WTC11 (cell line): ENCODE measurements at regions not wholly inside any gene's neighbourhood (a gene's known extent, or its start where the extent isn't known, plus 50 kb on each side); places are given as distances from the start of the nearest gene placed in this dataset.
A peak's percentile ranks its signal among the peaks of the same experiment; 100 is the strongest.

Source experiments
- ATAC-seq: fragments of 200-7000 bp; cut with Tn5 transposase; 2 replicates; pipeline ENCODE4 v1.10.0; 2021; ENCODE audit warnings: mild to moderate bottlenecking, moderate library complexity
- CTCF ChIA-PET: fragments of 300-600 bp; sonication (Branson Sonifier 250); formaldehyde crosslinking; loops from one replicate; lab custom pipeline; 2021; ENCODE audit warnings: antibody characterized with exemption; lab: Charles Lee
- POLR2A ChIA-PET: fragments of 350-600 bp; sonication (Branson Sonifier 250); formaldehyde crosslinking; loops from one replicate; lab custom pipeline; 2021; ENCODE audit warnings: antibody characterized with exemption; lab: Charles Lee
- DNase-seq: peaks from one replicate; pipeline ENCODE4 v3.0.0; 2021; ENCODE audit warnings: low spot score
- H3K27ac Mint-ChIP-seq: 2 replicates; pipeline ENCODE4 v1.8.0; 2021; ENCODE audit warnings: mixed read lengths
- H3K27me3 Mint-ChIP-seq: 2 replicates; pipeline ENCODE4 v1.8.0; 2021; ENCODE audit warnings: low read depth, mild to moderate bottlenecking, moderate library complexity, mixed read lengths
- H3K36me3 Mint-ChIP-seq: 2 replicates; pipeline ENCODE4 v1.8.0; 2021; ENCODE audit warnings: mixed read lengths
- H3K4me1 Mint-ChIP-seq: 2 replicates; pipeline ENCODE4 v1.8.0; 2022; ENCODE audit warnings: mixed read lengths
- H3K4me3 Mint-ChIP-seq: 2 replicates; pipeline ENCODE4 v1.8.0; 2021; ENCODE audit warnings: mild to moderate bottlenecking, moderate library complexity, mixed read lengths
- H3K9me3 Mint-ChIP-seq: 2 replicates; pipeline ENCODE4 v1.8.0; 2021; ENCODE audit warnings: mixed read lengths
- ARID4B ChIP-seq: sonication (generic); formaldehyde crosslinking; IDR thresholded peaks from 2 replicates; pipeline ENCODE4 v1.8.0; 2023; ENCODE audit warnings: missing genetic modification reagents, mild to moderate bottlenecking, borderline replicate concordance
- ATF1 ChIP-seq: sonication (generic); formaldehyde crosslinking; IDR thresholded peaks from 2 replicates; pipeline ENCODE4 v1.8.1; 2023; ENCODE audit warnings: mild to moderate bottlenecking, moderate library complexity, missing genetic modification reagents
- CDX4 ChIP-seq: fragments of 250-450 bp; sonication (Bioruptor Pico); IDR thresholded peaks from 2 replicates; pipeline ENCODE4 v1.9.0; 2021; ENCODE audit warnings: moderate library complexity, mild to moderate bottlenecking, inconsistent platforms, borderline replicate concordance
- ELF4 ChIP-seq: sonication (generic); formaldehyde crosslinking; IDR thresholded peaks from 2 replicates; pipeline ENCODE4 v1.8.1; 2022; ENCODE audit warnings: low read depth, mild to moderate bottlenecking, moderate library complexity, missing genetic modification reagents
- ETV6 ChIP-seq: sonication (generic); formaldehyde crosslinking; IDR thresholded peaks from 2 replicates; pipeline ENCODE4 v1.8.1; 2022; ENCODE audit warnings: mild to moderate bottlenecking, missing genetic modification reagents
- GRHL2 ChIP-seq: fragments of 250-450 bp; sonication (Bioruptor Pico); IDR thresholded peaks from 2 replicates; pipeline ENCODE4 v1.8.0; 2022; ENCODE audit warnings: mild to moderate bottlenecking, moderate library complexity; ENCODE audit not compliant: insufficient replicate concordance, severe bottlenecking
- MYBL2 ChIP-seq: sonication (generic); formaldehyde crosslinking; IDR thresholded peaks from 2 replicates; pipeline ENCODE4 v1.8.1; 2023; ENCODE audit warnings: mild to moderate bottlenecking, moderate library complexity, missing genetic modification reagents
- NFATC4 ChIP-seq: fragments of 250-450 bp; sonication (Bioruptor Pico); IDR thresholded peaks from 2 replicates; pipeline ENCODE4 v1.9.0; 2021; ENCODE audit warnings: mild to moderate bottlenecking
- NR2C2 ChIP-seq: sonication (generic); formaldehyde crosslinking; IDR thresholded peaks from 2 replicates; pipeline ENCODE4 v1.8.0; 2022; ENCODE audit warnings: mild to moderate bottlenecking, missing genetic modification reagents
- NR3C1 ChIP-seq: sonication (generic); formaldehyde crosslinking; conservative IDR thresholded peaks from 2 replicates; pipeline ENCODE4 v1.8.1; 2023; ENCODE audit warnings: low read depth, mild to moderate bottlenecking, missing genetic modification reagents
- PREB ChIP-seq: sonication (generic); formaldehyde crosslinking; IDR thresholded peaks from 2 replicates; pipeline ENCODE4 v1.8.1; 2022; ENCODE audit warnings: mild to moderate bottlenecking, missing genetic modification reagents, moderate library complexity, borderline replicate concordance
- RELA ChIP-seq: sonication (generic); formaldehyde crosslinking; IDR thresholded peaks from 2 replicates; pipeline ENCODE4 v1.8.1; 2022; ENCODE audit warnings: missing genetic modification reagents, mild to moderate bottlenecking, borderline replicate concordance
- SMAD3 ChIP-seq: sonication (generic); formaldehyde crosslinking; IDR thresholded peaks from 2 replicates; pipeline ENCODE4 v1.8.0; 2022; ENCODE audit warnings: missing genetic modification reagents, mild to moderate bottlenecking, borderline replicate concordance
- TCF7 ChIP-seq: sonication (generic); formaldehyde crosslinking; IDR thresholded peaks from 2 replicates; pipeline ENCODE4 v1.8.0; 2022; ENCODE audit warnings: mild to moderate bottlenecking, low read depth, missing genetic modification reagents, moderate library complexity
- USF1 ChIP-seq: sonication (generic); formaldehyde crosslinking; IDR thresholded peaks from 2 replicates; pipeline ENCODE4 v1.8.0; 2022; ENCODE audit warnings: mild to moderate bottlenecking, missing genetic modification reagents
- ZNF121 ChIP-seq: sonication (generic); formaldehyde crosslinking; IDR thresholded peaks from 2 replicates; pipeline ENCODE4 v1.8.0; 2023; ENCODE audit warnings: missing genetic modification reagents
- ZNF396 ChIP-seq: fragments of 250-450 bp; sonication (Bioruptor Pico); IDR thresholded peaks from 2 replicates; pipeline ENCODE4 v1.8.0; 2021; ENCODE audit warnings: mild to moderate bottlenecking, moderate library complexity, borderline replicate concordance
- ZNF671 ChIP-seq: fragments of 250-450 bp; sonication (Bioruptor Pico); IDR thresholded peaks from 2 replicates; pipeline ENCODE4 v1.8.0; 2021; ENCODE audit warnings: mild to moderate bottlenecking
- TF ChIP-seq, protein P1 (sequence below): sonication (generic); formaldehyde crosslinking; conservative IDR thresholded peaks from 2 replicates; pipeline ENCODE4 v1.8.1; 2023; ENCODE audit warnings: mild to moderate bottlenecking, low read depth, missing genetic modification reagents, moderate library complexity
- TF ChIP-seq, protein P2 (sequence below): sonication (generic); formaldehyde crosslinking; IDR thresholded peaks from 2 replicates; pipeline ENCODE4 v1.8.0; 2022; ENCODE audit warnings: missing genetic modification reagents
- TF ChIP-seq, protein P3 (sequence below): sonication (generic); formaldehyde crosslinking; IDR thresholded peaks from 2 replicates; pipeline ENCODE4 v1.8.0; 2022; ENCODE audit warnings: mild to moderate bottlenecking, missing genetic modification reagents

- TF ChIP-seq USF1 (no peak), NR2C2 (no peak), CDX4 (CRISPR knock-in tag) (no peak)
Measured at GRCh38 chrX:53798281-53798680, 111.8 kb upstream of the HUWE1 start (continued).

- Mint-ChIP-seq H3K9me3 (peaks cover 9% of the 10 kb centered on the region; the same call in 1 of the 2 replicates), H3K36me3 (no peaks in the 10 kb centered on the region), H3K4me3 (no peak overlapping the region), H3K4me1 (peaks cover 13% of the 10 kb centered on the region), H3K27me3 (no peaks in the 10 kb centered on the region), H3K27ac (no peak overlapping the region)
- 0 out of 2 replicates have a peak, but pooled peaks have one; percentile 16 for ATAC-seq
- ChIA-PET CTCF (no interaction called here), POLR2A (no interaction called here)
- TF ChIP-seq, protein P1, sequence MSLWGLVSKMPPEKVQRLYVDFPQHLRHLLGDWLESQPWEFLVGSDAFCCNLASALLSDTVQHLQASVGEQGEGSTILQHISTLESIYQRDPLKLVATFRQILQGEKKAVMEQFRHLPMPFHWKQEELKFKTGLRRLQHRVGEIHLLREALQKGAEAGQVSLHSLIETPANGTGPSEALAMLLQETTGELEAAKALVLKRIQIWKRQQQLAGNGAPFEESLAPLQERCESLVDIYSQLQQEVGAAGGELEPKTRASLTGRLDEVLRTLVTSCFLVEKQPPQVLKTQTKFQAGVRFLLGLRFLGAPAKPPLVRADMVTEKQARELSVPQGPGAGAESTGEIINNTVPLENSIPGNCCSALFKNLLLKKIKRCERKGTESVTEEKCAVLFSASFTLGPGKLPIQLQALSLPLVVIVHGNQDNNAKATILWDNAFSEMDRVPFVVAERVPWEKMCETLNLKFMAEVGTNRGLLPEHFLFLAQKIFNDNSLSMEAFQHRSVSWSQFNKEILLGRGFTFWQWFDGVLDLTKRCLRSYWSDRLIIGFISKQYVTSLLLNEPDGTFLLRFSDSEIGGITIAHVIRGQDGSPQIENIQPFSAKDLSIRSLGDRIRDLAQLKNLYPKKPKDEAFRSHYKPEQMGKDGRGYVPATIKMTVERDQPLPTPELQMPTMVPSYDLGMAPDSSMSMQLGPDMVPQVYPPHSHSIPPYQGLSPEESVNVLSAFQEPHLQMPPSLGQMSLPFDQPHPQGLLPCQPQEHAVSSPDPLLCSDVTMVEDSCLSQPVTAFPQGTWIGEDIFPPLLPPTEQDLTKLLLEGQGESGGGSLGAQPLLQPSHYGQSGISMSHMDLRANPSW (CRISPR knock-in tag), result no peak
- TF ChIP-seq TCF7 (CRISPR knock-in tag) (no peak), ELF4 (CRISPR knock-in tag) (no peak), GRHL2 (CRISPR knock-in tag) (no peak), ARID4B (CRISPR knock-in tag) (no peak), ZNF121 (CRISPR knock-in tag) (no peak), NFATC4 (no peak), PREB (CRISPR knock-in tag) (no peak), SMAD3 (CRISPR knock-in tag) (no peak), NR3C1 (CRISPR knock-in tag) (no peak), ZNF671 (CRISPR knock-in tag) (no peak), ETV6 (CRISPR knock-in tag) (no peak), ATF1 (CRISPR knock-in tag) (no peak), MYBL2 (CRISPR knock-in tag) (no peak), ZNF396 (no peak), RELA (CRISPR knock-in tag) (no peak)
- TF ChIP-seq, protein P2, sequence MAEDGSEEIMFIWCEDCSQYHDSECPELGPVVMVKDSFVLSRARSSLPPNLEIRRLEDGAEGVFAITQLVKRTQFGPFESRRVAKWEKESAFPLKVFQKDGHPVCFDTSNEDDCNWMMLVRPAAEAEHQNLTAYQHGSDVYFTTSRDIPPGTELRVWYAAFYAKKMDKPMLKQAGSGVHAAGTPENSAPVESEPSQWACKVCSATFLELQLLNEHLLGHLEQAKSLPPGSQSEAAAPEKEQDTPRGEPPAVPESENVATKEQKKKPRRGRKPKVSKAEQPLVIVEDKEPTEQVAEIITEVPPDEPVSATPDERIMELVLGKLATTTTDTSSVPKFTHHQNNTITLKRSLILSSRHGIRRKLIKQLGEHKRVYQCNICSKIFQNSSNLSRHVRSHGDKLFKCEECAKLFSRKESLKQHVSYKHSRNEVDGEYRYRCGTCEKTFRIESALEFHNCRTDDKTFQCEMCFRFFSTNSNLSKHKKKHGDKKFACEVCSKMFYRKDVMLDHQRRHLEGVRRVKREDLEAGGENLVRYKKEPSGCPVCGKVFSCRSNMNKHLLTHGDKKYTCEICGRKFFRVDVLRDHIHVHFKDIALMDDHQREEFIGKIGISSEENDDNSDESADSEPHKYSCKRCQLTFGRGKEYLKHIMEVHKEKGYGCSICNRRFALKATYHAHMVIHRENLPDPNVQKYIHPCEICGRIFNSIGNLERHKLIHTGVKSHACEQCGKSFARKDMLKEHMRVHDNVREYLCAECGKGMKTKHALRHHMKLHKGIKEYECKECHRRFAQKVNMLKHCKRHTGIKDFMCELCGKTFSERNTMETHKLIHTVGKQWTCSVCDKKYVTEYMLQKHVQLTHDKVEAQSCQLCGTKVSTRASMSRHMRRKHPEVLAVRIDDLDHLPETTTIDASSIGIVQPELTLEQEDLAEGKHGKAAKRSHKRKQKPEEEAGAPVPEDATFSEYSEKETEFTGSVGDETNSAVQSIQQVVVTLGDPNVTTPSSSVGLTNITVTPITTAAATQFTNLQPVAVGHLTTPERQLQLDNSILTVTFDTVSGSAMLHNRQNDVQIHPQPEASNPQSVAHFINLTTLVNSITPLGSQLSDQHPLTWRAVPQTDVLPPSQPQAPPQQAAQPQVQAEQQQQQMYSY (CRISPR knock-in tag), result no peak
- TF ChIP-seq, protein P3, sequence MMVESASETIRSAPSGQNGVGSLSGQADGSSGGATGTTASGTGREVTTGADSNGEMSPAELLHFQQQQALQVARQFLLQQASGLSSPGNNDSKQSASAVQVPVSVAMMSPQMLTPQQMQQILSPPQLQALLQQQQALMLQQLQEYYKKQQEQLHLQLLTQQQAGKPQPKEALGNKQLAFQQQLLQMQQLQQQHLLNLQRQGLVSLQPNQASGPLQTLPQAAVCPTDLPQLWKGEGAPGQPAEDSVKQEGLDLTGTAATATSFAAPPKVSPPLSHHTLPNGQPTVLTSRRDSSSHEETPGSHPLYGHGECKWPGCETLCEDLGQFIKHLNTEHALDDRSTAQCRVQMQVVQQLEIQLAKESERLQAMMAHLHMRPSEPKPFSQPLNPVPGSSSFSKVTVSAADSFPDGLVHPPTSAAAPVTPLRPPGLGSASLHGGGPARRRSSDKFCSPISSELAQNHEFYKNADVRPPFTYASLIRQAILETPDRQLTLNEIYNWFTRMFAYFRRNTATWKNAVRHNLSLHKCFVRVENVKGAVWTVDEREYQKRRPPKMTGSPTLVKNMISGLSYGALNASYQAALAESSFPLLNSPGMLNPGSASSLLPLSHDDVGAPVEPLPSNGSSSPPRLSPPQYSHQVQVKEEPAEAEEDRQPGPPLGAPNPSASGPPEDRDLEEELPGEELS (CRISPR knock-in tag), result no peak
- no peak for DNase-seq
Measured at GRCh38 chrX:53795576-53795975, 109.1 kb upstream of the HUWE1 start.
